ENCODE measurements at regions not wholly inside any gene's neighbourhood (a gene's known extent, or its start where the extent isn't known, plus 50 kb on each side); places are given as distances from the start of the nearest gene placed in this dataset.

DNA sequence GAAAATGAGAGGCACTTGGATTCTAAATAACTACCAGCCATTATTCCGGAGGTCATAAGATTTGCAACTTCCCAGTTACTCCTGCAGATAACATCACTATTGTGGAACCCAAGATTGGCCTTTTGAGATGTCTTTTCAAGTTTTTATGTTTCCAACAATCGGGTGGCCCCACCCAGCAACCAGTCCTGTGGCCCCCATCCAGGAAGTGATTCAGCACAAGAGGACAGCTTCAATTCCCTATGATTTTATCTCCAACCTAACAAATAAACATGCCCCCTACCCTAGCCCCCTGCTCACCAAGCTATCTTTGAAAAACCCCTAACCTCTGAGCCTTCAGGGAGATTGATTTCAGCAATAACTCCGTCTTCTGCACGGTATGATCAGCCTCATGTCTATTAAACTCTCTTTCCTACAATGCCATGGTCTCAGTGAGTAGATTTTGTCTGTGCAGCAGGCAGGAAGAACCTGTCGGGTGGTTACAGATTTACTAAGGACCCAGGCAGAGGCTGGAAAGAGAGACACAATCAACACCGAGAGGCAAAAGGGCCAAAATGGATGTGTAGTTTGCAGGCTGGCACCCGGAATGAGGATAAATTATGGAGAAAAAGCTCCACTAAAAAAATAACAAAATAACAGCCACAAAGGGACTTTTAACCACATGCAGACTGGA lies 83.9 kb upstream of the UNC5B start:
- no peak for DNase-seq

DNA sequence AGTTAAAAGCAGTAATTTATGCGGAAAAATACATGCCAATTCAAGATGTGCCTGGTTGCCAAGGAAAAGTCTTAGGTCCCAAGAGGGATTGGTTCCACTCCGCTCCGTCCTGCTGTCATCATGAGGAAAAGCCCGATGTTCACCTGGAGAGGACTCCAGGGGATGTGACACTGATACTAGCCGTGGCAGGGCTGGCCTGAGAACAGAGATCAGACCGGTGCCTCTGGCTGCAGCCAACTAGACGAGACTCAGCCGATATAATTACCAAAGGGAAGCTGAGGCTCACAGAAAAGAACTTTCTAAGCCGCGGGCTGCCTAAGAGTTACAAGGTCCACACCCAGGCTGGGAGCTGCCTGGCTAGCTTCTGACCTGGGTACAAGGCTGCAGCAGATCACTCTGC lies 81.3 kb upstream of the UNC5B start:
- no peak for DNase-seq

DNA sequence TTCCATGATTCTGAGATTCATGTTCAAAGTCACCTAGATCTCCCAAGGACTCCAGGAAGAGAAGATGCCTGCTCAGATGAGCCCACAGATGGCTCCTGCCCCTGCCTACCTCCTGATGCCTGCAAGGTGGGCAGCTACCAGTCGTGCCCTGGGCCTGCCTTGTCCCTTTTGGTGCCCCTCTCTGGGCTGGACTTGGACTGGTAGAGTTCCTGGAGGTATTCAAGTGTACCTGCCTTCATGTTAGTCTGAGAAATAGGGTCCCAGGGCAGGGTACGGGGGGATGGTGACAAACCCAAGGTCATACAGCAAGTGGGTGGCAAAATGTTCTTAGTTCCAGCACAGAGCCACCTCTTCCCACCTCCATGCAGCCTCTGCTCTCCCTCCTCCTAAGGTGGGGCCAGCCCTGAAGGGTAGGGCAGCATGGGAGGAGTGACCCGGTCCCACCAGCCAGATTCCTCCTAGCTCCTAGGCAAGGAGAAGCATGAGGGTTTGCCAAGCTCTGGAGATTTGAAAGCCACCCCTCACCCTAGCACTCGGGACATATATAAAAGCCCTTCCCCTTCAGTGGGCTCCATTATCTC lies 80.8 kb upstream of the UNC5B start:
- DNase-seq, result no peak

DNA sequence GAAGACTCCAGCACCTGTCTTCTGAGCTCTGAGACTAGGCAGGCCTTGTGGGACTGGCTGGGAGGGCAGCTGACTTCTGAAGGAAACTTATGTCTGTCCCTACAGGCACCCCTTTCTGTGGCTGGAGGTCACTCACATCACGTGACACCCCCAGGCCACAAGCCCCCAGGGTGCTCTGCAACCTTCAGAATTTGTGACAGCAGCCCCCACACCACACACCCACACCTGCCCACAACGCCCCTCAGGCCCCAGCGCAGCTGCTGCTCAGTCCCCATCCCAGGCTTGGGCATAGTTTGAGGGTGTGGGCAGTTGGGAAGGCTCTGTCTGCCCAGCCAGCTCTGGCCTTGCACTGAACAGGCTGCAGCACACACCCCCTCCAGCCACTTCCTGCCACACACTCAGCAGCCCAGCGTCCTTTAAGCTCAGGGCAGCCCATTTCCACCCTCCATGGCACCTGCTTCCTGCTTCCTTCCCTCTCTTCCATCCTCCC lies 80.0 kb upstream of the UNC5B start:
- no peak for DNase-seq

DNA sequence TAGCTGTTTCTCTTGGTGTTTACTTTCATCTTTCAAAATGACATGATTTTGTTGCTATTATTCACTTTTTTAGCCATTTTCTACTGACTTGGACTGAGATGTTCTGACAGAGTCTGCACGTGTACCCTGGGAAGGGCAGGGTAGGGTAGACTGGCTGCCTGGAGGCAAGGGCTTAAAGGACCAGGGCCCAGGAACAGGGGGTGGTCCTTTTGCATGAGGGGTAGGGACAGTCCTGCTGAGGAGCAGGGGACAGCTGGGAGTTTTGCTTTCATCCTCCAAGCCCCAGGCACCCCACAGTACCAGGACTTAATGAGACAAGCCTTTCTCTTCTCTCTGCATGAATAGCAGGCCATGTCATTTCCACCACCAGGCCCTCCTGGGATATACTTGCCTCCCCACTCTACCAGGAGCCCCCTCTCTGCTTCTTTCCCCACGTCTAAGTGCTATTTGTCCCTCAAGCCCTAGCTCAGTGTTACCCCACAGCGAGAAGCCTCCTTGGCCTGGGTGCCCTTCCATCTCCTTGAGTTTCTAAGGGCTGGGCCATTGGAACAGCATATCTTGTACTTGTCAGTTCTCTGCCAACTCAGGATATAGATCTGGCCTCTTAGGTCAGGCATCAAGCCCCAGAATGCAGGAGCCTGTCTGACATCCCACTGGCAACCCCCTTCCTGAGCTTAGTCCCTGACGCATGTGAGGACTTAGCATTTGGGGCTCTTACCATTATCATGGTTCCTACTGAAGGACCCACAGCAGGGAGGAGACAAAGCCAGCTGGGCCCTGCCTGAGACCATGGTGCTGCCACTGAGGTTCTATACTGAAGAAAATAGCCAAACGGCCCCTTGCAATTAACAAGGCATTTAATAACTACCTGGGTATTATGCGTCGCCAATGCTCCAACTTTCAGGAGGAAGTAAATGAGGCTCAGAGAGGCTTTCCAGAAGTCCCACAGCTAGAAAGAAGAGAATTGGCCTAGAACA lies 78.4 kb upstream of the UNC5B start:
- DNase-seq, result no peak

DNA sequence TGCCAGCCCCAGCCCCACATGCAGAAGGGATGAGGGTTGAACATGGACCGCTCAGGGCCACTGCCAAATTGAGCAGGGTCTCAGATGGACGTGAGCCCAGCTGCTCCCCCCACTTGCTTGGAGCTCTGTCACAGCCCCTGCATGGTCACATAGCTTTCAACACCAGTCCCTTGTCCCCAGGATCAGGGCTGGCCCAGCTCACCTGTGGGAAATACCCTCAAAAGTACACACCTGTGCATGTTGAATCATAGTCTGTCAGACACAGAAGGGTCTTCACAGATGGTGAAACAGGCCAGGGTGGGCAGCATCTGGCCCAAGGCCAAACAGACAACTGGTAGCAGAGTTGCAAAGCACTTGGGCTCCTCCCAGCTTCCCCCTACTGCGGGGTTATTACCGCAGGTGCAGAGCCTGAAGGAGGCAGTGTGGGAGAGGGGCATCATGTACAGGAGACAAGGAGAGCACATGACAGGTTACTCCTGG lies 77.6 kb upstream of the UNC5B start:
- DNase-seq, result no peak

DNA sequence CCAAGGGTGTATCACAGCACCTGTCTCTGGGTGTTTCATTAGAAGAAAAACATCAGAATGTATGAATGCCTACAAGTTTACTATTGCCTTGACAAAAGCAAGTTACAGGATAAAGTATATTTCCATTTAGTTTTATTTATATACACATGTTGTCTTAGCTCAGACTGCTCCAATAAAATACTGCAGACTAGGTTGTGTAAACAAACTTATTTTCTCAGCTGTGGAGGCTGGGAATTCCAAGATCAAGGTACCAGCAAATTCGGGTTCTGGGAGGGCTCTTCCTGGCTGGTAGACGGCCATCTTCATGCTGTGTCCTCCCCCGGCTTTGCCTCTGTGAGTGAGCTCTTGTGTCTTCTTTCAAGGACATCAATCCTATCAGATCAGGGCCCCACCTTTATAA lies 77.1 kb upstream of the UNC5B start:
- no peak for DNase-seq

DNA sequence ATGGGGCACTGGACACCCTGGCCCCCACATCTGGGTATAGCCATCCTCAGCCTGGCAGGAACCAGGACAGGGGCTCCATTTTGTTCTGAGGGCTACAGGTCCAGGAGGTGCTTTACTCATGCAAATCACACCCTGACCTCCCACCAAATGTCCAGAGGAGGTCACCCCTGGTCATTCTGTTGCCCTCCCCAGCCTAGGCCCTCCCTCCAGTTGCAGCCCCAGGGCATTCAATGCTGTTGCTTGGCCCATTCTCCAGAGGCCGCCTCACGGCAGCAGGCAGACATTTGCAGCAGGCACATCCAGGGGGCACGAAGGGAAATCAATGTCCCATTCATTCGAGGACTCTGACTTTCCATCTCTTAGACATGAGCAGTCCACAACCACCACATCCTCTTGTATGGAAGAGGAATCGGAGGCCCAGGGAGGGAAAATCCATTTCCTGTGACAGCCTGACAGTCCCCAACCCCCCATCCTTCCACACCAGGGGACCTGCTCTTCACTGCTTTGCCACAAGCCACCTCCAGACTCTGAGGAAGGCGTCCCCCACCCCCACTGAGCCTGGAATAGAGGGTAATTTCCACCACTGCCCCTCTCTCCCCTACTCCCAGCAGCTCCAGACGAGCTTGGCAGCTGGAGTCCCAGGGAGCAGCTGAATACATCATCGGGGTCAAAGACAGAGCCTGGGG lies 76.2 kb upstream of the UNC5B start:
- DNase-seq, result no peak

DNA sequence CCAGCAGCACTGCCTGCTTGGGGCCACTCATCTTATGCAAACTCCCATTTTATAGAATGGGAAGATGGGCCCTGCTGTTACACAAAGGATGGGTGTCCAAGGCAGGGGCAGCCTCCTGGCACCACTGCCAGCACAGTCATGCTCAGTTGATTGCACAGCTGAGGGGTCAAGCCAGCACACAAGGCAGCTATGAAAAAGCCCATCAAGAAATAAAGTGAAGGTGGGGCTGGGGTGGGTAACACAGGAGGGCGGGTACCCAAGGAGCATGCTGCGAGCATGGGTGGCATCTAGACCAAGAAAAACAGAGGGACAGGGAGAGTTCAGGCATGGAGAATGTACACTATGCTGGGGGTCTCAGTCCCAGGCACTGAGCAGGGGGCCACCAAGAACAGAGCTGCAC lies 74.7 kb upstream of the UNC5B start:
- DNase-seq, result no peak

DNA sequence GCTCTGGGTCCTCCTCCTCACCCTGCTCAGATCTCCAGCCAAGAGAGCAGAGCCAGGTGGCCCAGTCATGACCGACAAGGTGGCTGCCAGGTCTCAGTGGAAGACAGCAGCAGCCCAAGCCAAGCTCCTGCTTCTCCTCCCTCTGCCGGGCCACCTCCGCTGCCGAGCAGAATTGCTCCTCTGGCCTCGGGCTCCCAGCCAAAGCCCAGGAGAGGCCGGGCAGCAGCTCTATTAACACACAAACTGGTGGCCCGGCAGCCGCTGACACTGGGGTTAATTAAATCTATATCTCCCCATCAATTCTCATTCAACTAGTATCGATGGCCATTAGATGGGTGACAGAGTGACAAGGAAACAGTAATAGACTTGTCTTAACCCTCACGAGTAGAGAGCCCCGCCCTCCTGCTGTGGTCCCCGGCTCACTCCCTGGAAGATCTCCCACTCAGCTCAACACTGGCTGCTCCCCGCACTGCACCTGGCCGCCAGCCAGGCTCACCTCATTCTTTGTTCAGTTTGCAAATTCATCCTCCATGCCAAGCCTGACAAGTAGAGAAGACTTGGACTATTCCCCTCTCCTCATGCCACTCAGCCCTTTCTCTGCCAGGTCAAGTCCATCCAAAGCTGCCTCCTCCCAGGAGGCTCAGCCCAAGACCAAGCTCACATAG lies 74.1 kb upstream of the UNC5B start:
- no peak for DNase-seq

DNA sequence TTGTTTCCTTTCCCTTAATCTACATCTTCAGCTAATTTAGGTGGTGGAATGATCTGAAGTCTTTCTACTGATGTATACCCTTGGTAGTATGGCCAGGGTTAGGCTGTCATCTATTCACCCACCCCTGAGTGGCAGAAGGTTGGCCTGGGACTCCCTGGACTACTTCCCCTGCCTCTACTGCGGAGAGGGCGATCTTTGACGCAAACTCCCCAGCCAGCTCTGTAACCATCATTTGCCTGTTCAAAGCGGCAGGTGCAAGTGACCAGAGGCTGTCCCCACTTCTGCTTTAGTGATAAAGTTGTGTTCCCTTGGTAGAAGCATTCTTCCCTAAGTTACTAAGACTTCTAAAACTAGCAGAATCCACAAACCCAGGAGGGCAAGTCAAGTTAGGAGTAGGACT lies 70.8 kb upstream of the UNC5B start:
- no peak for DNase-seq

DNA sequence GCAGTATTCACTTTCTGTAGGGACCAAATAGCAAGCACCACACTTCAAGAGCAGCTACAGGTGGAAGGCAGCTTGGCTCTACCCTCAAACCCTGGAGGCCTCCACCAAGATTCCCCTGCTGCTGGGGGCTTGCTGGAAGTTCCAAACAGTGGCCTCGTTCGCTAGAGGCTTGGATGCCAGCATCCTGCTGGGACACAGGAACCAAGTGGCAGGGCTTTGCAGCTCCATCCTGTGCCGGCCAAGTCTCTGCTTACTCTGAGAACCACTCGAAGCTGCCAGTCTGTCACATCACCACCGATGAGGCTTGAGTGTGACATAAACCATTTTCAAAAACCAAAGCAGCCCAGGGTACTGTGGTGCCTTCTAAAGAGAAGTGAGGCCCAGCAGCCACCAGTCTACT lies 69.2 kb upstream of the UNC5B start:
- DNase-seq, result no peak

DNA sequence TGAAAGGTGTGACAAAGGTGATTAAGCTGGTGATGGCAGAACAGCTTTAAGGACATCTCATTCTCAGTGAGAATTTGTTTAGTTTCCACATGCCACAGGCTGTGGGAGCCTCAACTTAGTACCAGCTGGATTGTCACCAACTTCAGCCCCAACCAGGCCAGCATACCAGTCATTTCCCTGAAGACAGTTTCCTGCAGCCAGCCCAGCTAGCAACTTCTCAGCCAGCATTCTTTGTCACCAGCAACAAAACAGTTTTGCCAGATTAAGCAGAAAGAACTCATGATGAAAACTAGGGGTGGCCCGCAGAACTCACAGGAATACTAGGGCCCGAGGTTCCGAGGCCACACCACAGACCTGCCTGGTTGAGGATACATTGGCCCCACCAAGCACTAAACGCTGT lies 68.8 kb upstream of the UNC5B start:
- no peak for DNase-seq

DNA sequence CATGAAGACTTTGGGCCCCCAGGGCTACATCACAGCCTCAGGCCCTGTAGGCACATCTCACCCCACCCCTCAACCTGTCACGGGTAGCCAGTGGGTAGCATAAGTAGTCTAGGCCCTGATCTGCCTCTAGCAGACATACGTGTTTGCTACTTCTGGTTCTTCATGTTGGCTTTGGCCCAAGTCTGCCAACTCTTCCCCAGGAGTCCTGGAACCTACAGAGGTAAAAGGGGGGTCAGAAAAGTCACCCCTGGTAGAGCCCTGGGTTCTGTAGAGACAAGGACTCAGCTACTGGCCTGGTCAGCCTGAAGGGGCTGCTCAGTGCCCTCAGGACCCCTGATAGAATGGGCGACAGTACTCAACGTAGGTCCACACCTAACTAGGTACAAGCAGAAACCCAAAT lies 67.5 kb upstream of the UNC5B start:
- no peak for DNase-seq

DNA sequence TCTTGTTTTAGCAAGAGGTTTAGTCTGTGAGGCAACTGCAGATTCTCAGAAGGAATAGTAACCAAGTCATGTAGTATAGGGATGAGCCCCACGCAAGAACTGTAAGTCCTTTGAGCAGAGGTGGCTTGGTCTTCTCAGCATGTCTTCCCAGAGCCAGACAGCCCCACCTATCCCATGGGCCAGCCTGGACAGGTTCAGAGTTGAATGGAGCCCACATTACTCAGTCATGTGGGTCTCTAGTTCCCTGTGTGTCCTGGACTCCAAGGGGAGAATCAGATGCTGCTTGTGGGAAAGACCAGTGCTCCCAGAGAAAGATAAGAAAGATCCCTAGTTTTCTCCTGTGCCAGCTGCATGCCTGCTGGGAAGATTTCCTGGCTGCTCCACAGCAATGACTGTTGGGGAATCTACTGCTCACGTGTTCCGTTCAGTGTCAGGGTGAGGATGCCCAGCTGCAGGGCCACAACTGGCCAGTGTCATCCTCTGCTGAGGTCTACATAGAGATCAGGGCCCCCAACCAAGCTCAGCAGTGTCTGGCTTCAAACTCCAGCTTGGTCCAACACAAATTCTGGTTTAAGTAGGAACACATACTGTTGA lies 66.9 kb upstream of the UNC5B start:
- no peak for DNase-seq

DNA sequence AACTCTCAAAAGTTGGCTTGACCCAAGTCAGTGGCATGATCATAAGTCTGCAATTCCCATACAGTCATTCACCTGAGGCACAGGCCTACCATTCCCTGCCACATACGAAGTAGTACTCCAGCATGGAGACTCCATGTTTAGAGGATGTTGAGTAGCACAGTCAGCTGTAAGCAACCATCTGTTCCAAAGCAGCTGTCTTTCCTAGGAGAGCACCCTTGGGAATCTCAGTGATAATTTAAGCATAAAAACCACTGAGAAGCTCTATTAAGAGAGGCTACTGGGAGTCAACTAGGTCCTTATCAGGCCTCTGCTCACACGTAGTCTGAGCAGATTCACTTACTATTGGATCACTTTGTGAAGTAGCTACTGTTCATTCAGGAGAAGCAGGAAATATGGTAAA lies 61.6 kb upstream of the UNC5B start:
- no peak for DNase-seq

DNA sequence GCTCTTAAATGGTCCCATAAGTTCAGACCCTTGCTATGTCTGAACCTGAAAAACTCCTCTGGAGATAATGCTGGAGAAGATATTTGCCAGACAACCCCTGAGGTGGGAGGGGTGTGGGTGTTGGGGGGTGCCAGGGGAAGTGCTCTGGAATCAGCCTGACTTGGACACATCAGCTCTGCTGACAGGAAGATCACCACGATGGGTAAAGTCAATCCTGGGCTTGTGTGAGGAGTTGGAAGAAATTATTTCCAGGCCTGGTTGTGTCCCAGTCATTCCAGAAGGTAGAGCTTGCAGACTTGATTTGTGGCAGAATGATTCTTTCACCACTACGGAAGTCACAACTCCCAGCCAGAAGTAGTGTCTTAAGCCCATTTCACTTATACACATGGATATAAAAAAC lies 60.3 kb upstream of the UNC5B start:
- DNase-seq, result no peak

DNA sequence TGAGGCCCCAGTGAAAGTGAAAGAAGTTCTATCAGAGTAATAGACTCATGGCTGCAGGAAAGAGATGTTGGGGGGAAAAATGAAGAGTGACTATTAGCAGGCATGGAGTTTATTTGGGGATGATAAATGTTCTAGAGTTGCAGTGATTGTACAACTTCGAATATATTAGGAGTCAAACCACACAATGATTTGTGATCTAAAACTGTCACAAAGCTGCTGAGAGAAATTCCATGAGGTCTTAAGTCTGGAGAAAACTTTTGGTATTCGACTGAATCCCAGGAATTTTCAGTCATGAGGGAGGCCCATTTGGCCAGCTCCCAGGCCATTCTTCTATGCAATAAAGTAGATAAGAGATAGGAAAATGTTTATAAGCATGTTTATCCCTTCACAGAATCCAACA lies 55.9 kb upstream of the UNC5B start:
- DNase-seq, result peak; percentile 45

DNA sequence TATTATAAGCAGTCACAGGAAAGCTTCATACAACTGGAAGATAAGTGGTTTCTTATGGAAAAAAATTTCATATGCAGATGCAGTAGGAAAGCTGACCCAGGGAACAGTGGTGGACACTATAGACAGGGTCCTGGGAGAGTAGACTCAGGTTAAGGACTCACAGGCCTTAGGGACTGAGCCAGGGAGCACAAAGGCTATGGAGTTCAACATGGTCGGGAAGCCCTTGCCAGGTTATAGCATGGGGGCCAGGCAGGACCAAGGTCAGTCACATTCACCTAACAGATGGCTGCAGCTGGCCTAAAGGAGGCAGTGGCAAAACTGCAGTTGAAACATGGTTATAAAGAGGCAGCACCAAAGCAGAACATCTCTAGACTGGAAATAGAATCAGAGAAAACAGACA lies 54.9 kb upstream of the UNC5B start:
- DNase-seq, result no peak

DNA sequence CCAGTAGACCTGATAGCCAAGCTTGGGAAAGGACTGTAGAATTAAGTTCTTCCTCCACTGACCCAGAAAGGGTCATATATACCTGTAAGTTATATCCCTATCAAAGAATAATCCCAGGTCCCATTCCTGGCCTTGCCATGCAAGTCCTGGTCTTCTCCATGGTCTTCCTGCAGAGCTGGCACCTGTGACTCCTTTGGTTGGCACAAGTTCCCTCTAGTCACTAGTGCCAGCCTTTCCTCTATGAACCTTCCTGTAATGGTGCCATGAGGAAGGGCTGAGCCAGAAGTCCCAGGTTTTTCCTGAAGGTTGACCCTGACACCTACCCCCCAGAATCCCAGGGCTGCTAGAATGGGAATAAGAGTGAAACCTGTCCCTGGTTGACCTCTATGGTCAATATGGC lies 54.1 kb upstream of the UNC5B start:
- no peak for DNase-seq

DNA sequence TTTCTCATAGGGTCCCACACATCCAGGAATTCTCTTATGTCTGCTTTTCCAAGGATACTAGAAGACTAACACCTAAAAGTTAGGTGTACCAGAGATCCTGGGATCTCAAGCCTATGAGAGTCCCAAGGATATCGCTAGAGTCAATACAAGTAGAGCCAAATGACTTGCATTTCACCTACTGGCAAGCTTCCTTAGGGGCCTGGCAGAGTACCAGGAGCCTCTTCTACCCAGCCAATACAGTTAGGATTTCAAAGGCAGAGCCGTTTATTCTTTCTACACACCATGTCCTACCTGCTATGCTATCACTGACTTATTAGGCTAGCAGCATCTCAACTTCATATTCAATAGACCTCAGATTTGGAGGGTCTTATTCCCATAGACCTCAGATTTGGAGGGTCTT lies 53.5 kb upstream of the UNC5B start:
- DNase-seq, result no peak

DNA sequence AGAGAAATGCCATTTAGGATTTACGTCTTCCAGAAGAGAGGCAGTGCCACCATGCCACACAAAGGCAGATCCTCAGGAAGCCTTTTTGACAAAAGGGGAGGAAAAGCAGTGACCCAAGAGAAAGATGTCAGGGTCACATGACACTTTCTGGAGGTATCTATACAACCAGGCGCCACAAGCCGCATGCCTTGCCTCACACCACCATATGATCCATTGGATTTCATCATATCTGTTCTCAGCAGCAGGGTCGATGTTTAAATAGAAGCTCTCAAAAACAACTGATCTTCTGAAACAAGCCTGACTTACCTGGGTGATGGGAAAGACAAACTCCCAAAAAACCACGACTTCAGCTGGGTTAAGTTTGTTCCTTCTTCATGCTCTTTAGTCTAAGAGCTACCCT lies 52.5 kb upstream of the UNC5B start:
- DNase-seq, result no peak
